Smooth muscle cell (in vitro differentiated cells): ENCODE measurements at regions not wholly inside any gene's neighbourhood (a gene's known extent, or its start where the extent isn't known, plus 50 kb on each side); places are given as distances from the start of the nearest gene placed in this dataset.

Experiments used
- DNase-seq: peaks from one replicate; lab custom pipeline; 2025; ENCODE audit not compliant: unreplicated experiment; lab: John Stamatoyannopoulos, UW
- H2AFZ ChIP-seq: fragments of 200-600 bp; sonication (generic); 2 replicates; pipeline ENCODE4 v1.6.0; 2016; ENCODE audit warnings: antibody characterized with exemption, low read depth, mild to moderate bottlenecking
- H3F3A ChIP-seq: fragments of 200-600 bp; sonication (generic); 2 replicates; pipeline ENCODE4 v1.6.0; 2017; ENCODE audit warnings: antibody characterized with exemption, low read depth
- H3K27ac ChIP-seq: fragments of 200-600 bp; sonication (generic); 2 replicates; pipeline ENCODE4 v1.5.1; 2016; ENCODE audit warnings: low read depth, mild to moderate bottlenecking
- H3K27me3 ChIP-seq: fragments of 200-600 bp; sonication (generic); 2 replicates; pipeline ENCODE4 v1.6.1; 2016; ENCODE audit warnings: low read depth, mild to moderate bottlenecking
- H3K36me3 ChIP-seq: fragments of 200-600 bp; sonication (generic); 2 replicates; pipeline ENCODE4 v1.5.1; 2016; ENCODE audit warnings: low read depth
- H3K4me1 ChIP-seq: fragments of 200-600 bp; sonication (generic); 2 replicates; pipeline ENCODE4 v1.5.1; 2016; ENCODE audit warnings: low read depth
- H3K4me2 ChIP-seq: fragments of 200-600 bp; sonication (generic); 2 replicates; pipeline ENCODE4 v1.6.0; 2016; ENCODE audit warnings: mild to moderate bottlenecking
- H3K4me3 ChIP-seq: fragments of 200-600 bp; sonication (generic); 2 replicates; pipeline ENCODE4 v1.5.1; 2016; ENCODE audit warnings: mild to moderate bottlenecking
- H3K79me2 ChIP-seq: fragments of 200-600 bp; sonication (generic); 2 replicates; pipeline ENCODE4 v1.6.0; 2016; ENCODE audit warnings: low read depth, mild to moderate bottlenecking
- H3K9ac ChIP-seq: fragments of 200-600 bp; sonication (generic); 2 replicates; pipeline ENCODE4 v1.6.0; 2016; ENCODE audit warnings: low read depth
- H3K9me3 ChIP-seq: fragments of 200-600 bp; sonication (generic); replicated peaks from 2 replicates; pipeline ENCODE4 v1.5.1; 2016; ENCODE audit warnings: low read depth
- H4K20me1 ChIP-seq: fragments of 200-600 bp; sonication (generic); 2 replicates; pipeline ENCODE4 v1.6.0; 2016; ENCODE audit warnings: low read depth
- WGBS: methylation state at CpG from one replicate; pipeline ENCODE4 v1.1.7; 2016; ENCODE audit warnings: low lambda C conversion rate; 5-methylcytosine and 5-hydroxymethylcytosine counted together
- TF ChIP-seq, protein P1 (sequence below): fragments of 200-600 bp; sonication (generic); IDR thresholded peaks from 2 replicates; pipeline ENCODE4 v1.5.1; 2017; ENCODE audit warnings: borderline replicate concordance, mild to moderate bottlenecking, antibody characterized with exemption; ENCODE audit not compliant: insufficient read depth, poor library complexity, severe bottlenecking

DNA sequence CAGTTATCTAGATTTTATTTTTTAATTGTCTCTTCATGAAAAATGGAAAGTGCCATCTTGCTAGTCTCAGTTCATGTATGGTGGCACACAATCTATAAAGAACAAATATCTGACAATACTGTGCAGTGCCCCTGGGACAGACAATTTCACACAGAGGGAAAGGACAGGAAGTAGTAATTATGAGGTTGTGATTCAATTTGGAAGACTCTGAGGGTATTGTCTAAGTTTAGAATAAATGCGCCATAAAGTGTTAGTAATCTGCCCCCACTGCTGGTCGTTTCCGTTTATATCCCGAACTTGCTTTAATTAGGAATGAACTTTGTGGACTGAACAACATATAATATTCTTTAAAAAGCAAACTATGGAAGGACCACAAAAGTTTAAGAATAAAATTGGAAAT lies 196.4 kb upstream of the SLC24A5 start:
- H3F3A ChIP-seq = no peaks in the 10 kb centered on the region
- no peak overlapping the region for H3K9ac ChIP-seq
- no peak overlapping the region for H3K27ac ChIP-seq
- H3K4me3 ChIP-seq = no peak overlapping the region
- H3K4me1 ChIP-seq = no peaks in the 10 kb centered on the region
- H3K4me2 ChIP-seq = no peak overlapping the region
- H3K36me3 ChIP-seq = no peaks in the 10 kb centered on the region
- H3K27me3 ChIP-seq = no peaks in the 10 kb centered on the region
- no peaks in the 10 kb centered on the region for H4K20me1 ChIP-seq
- no peaks in the 10 kb centered on the region for H3K9me3 ChIP-seq
- 93% methylated on average over 4 of the region's 4 CpGs for WGBS
- no peak for DNase-seq
- no peak overlapping the region for H2AFZ ChIP-seq
- H3K79me2 ChIP-seq = no peaks in the 10 kb centered on the region
- TF ChIP-seq, protein P1, sequence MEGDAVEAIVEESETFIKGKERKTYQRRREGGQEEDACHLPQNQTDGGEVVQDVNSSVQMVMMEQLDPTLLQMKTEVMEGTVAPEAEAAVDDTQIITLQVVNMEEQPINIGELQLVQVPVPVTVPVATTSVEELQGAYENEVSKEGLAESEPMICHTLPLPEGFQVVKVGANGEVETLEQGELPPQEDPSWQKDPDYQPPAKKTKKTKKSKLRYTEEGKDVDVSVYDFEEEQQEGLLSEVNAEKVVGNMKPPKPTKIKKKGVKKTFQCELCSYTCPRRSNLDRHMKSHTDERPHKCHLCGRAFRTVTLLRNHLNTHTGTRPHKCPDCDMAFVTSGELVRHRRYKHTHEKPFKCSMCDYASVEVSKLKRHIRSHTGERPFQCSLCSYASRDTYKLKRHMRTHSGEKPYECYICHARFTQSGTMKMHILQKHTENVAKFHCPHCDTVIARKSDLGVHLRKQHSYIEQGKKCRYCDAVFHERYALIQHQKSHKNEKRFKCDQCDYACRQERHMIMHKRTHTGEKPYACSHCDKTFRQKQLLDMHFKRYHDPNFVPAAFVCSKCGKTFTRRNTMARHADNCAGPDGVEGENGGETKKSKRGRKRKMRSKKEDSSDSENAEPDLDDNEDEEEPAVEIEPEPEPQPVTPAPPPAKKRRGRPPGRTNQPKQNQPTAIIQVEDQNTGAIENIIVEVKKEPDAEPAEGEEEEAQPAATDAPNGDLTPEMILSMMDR = no peak

GRCh38 chr15:47929138-47929803 lies 191.5 kb upstream of the SLC24A5 start:
- DNase-seq = no peak
- 89% methylated on average over 6 of the region's 6 CpGs for WGBS
- H3K27me3 ChIP-seq = no peaks in the 10 kb centered on the region
- H3K27ac ChIP-seq = no peak overlapping the region
- H3K79me2 ChIP-seq = no peaks in the 10 kb centered on the region
- no peaks in the 10 kb centered on the region for H3F3A ChIP-seq
- no peak overlapping the region for H2AFZ ChIP-seq
- no peaks in the 10 kb centered on the region for H3K9me3 ChIP-seq
- no peak overlapping the region for H3K9ac ChIP-seq
- H4K20me1 ChIP-seq = no peaks in the 10 kb centered on the region
- no peaks in the 10 kb centered on the region for H3K36me3 ChIP-seq
- no peaks in the 10 kb centered on the region for H3K4me1 ChIP-seq
- TF ChIP-seq, protein P1 = no peak
- no peak overlapping the region for H3K4me2 ChIP-seq
- H3K4me3 ChIP-seq = no peak overlapping the region

DNA sequence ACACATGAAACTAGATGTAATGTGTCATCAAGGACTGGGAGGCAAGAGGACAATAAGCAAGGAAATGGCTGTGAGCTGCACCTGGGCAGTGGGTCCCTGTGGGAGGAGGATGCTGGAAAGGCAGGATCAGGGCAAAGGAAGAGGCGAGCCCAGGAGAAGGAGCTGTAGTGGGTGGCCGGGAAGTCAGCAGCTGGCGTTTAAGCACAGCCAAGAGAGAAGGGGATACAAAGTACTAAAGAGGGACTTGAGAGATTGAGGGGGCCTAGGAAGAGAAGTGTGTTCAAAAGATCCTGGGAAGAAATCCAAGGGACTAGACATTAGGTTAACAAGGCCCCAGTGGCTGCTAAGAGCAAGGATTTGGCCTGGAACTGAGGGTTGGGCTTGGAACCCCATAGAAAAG lies 188.5 kb upstream of the SLC24A5 start:
- TF ChIP-seq, protein P1 = no peak
- Histone ChIP-seq H3K9me3 (no peaks in the 10 kb centered on the region), H4K20me1 (no peaks in the 10 kb centered on the region), H3K4me3 (no peak overlapping the region), H3K4me2 (no peak overlapping the region), H3K36me3 (no peaks in the 10 kb centered on the region), H3K79me2 (no peaks in the 10 kb centered on the region), H3K27me3 (no peaks in the 10 kb centered on the region), H3K4me1 (no peaks in the 10 kb centered on the region), H3F3A (no peaks in the 10 kb centered on the region), H3K27ac (no peak overlapping the region), H2AFZ (no peak overlapping the region), H3K9ac (no peak overlapping the region)
- no peak for DNase-seq
- 98% methylated on average over 3 of the region's 3 CpGs for WGBS
